ENCODE measurements at regions not wholly inside any gene's neighbourhood (a gene's known extent, or its start where the extent isn't known, plus 50 kb on each side); places are given as distances from the start of the nearest gene placed in this dataset.

DNA sequence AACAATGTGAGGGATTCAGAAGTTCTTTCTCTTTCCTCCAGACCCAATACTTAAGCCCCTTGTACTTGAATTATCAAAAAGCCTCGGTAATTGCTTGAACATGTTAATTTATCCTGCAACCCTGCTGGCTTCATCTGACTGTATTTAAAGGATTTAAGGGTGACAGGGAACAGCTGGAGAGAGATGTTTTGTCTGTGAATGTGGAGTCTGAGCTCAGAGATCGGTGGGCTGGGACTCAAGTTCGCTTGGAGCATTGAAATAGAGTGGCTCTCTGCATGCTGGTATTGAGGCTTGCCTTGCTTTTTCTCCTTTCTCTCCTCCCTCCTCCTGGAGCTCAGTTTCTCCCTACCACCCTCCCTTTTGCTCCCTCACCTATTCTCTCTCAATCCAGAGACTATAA lies 73.6 kb downstream of the BOD1L2 start:
- in situ Hi-C loops (cut with MboI; ENCODE audit: low sequenced_read_pairs) (no loop called here), intact Hi-C loops (cut with micrococcal nuclease) (no loop called here), dilution Hi-C loops (cut with HindIII; ENCODE audit: low sequenced_read_pairs, unreplicated experiment) (no loop called here)
- H3K27me3 ChIP-seq (ENCODE audit: control insufficient read depth, insufficient read depth, low read length) = no peaks in the 10 kb centered on the region
- no peak overlapping the region for H3K18ac ChIP-seq (ENCODE audit: low read depth, low read length)
- H2BK20ac ChIP-seq (ENCODE audit: low read depth, low read length) = no peak overlapping the region
- POLR2A ChIA-PET (ENCODE audit: unreplicated experiment) = no interaction called here
- no peaks in the 10 kb centered on the region for H3K36me3 ChIP-seq (ENCODE audit: control insufficient read depth, insufficient read depth, low read length)
- no peaks in the 10 kb centered on the region for H3K4me1 ChIP-seq (ENCODE audit: control insufficient read depth, insufficient read depth, low read length)
- no peak overlapping the region for H2AK5ac ChIP-seq (ENCODE audit: low read depth, low read length)
- no peak overlapping the region for H4K5ac ChIP-seq (ENCODE audit: low read depth, low read length)
- CTCF ChIA-PET = no interaction called here
- H3K56ac ChIP-seq (ENCODE audit: extremely low read depth, insufficient read depth, low read length) = no peak overlapping the region
- H3K9me3 ChIP-seq (ENCODE audit: control insufficient read depth, insufficient read depth, low read length) = no peaks in the 10 kb centered on the region
- DNase-seq (no peak), ATAC-seq (ENCODE audit: low read depth) (no peak)
- H4K20me1 ChIP-seq (ENCODE audit: insufficient read depth, low read length) = no peaks in the 10 kb centered on the region
- no peak overlapping the region for H3K4ac ChIP-seq (ENCODE audit: low read depth, low read length)
- BruUV-seq (replicated peaks) = no TSS peak
- no peaks in the 10 kb centered on the region for H3K79me1 ChIP-seq (ENCODE audit: low read depth in 1 of 2, low read length in 2 of 2)
- H2BK120ac ChIP-seq (ENCODE audit: low read depth, low read length) = no peak overlapping the region
- no peak overlapping the region for H2AFZ ChIP-seq (replicated peaks; ENCODE audit: low read length, poor library complexity)
- H3K23ac ChIP-seq (ENCODE audit: low read depth, low read length) = no peak overlapping the region
- TF ChIP-seq NFE2L2 (IDR thresholded peaks at IDR 0.05; ENCODE audit: low read depth, low read length) (no peak), MAZ (IDR thresholded peaks at IDR 0.05; ENCODE audit: borderline replicate concordance, low read depth, low read length) (no peak)
- no peak overlapping the region for H3K14ac ChIP-seq (replicated peaks; ENCODE audit: low read depth, low read length)
- no peak overlapping the region for H3K4me2 ChIP-seq (ENCODE audit: low read depth, low read length)
- no CpG with 5 or more reads among the region's 3 CpGs for WGBS, 2 experiments (ENCODE audit: extremely low coverage in 2 of 2, insufficient read length in 1 of 2)
- no peak overlapping the region for H2BK5ac ChIP-seq (ENCODE audit: low read depth, low read length, poor library complexity, severe bottlenecking)
- H3K4me3 ChIP-seq (ENCODE audit: insufficient read depth, low read depth, low read length) = no peak overlapping the region
- H3K9me1 ChIP-seq (ENCODE audit: insufficient read depth, low read length) = no peaks in the 10 kb centered on the region
- no peak overlapping the region for H4K8ac ChIP-seq (ENCODE audit: low read depth in 2 of 2, low read length in 2 of 2)
- no peak overlapping the region for H2AK9ac ChIP-seq (replicated peaks; ENCODE audit: low read depth, low read length, poor library complexity)
- no peak overlapping the region for H4K91ac ChIP-seq (ENCODE audit: insufficient read depth, low read depth, low read length)
- no peak overlapping the region for H3K27ac ChIP-seq (ENCODE audit: insufficient read depth, low read length)
- no peak overlapping the region for H2BK15ac ChIP-seq (ENCODE audit: low read depth, low read length)
- H3K9ac ChIP-seq (ENCODE audit: low read depth, low read length) = no peak overlapping the region

All from IMR-90 (cell line).